WTC11 (cell line): ENCODE measurements at regions not wholly inside any gene's neighbourhood (a gene's known extent, or its start where the extent isn't known, plus 50 kb on each side); places are given as distances from the start of the nearest gene placed in this dataset.

Experiments used
- ATAC-seq: fragments of 200-7000 bp; cut with Tn5 transposase; 2 replicates; pipeline ENCODE4 v1.10.0; 2021; ENCODE audit warnings: mild to moderate bottlenecking, moderate library complexity
- CTCF ChIA-PET: fragments of 300-600 bp; sonication (Branson Sonifier 250); formaldehyde crosslinking; loops from one replicate; lab custom pipeline; 2021; ENCODE audit warnings: antibody characterized with exemption; lab: Charles Lee
- POLR2A ChIA-PET: fragments of 350-600 bp; sonication (Branson Sonifier 250); formaldehyde crosslinking; loops from one replicate; lab custom pipeline; 2021; ENCODE audit warnings: antibody characterized with exemption; lab: Charles Lee
- DNase-seq: peaks from one replicate; pipeline ENCODE4 v3.0.0; 2021; ENCODE audit warnings: low spot score
- H3K27ac Mint-ChIP-seq: 2 replicates; pipeline ENCODE4 v1.8.0; 2021; ENCODE audit warnings: mixed read lengths
- H3K27me3 Mint-ChIP-seq: 2 replicates; pipeline ENCODE4 v1.8.0; 2021; ENCODE audit warnings: low read depth, mild to moderate bottlenecking, moderate library complexity, mixed read lengths
- H3K36me3 Mint-ChIP-seq: 2 replicates; pipeline ENCODE4 v1.8.0; 2021; ENCODE audit warnings: mixed read lengths
- H3K4me1 Mint-ChIP-seq: 2 replicates; pipeline ENCODE4 v1.8.0; 2022; ENCODE audit warnings: mixed read lengths
- H3K4me3 Mint-ChIP-seq: 2 replicates; pipeline ENCODE4 v1.8.0; 2021; ENCODE audit warnings: mild to moderate bottlenecking, moderate library complexity, mixed read lengths
- H3K9me3 Mint-ChIP-seq: 2 replicates; pipeline ENCODE4 v1.8.0; 2021; ENCODE audit warnings: mixed read lengths
- AR ChIP-seq: fragments of 250-450 bp; sonication (Bioruptor Pico); IDR thresholded peaks from 2 replicates; pipeline ENCODE4 v1.9.0; 2021; ENCODE audit warnings: mild to moderate bottlenecking
- CBFB ChIP-seq: sonication (generic); formaldehyde crosslinking; IDR thresholded peaks from 2 replicates; pipeline ENCODE4 v1.8.1; 2022; ENCODE audit warnings: mild to moderate bottlenecking, low read depth, missing genetic modification reagents
- CREB1 ChIP-seq: sonication (generic); formaldehyde crosslinking; IDR thresholded peaks from 2 replicates; pipeline ENCODE4 v1.8.0; 2023; ENCODE audit warnings: mild to moderate bottlenecking, missing genetic modification reagents
- FOXP4 ChIP-seq: sonication (generic); formaldehyde crosslinking; IDR thresholded peaks from 2 replicates; pipeline ENCODE4 v1.8.0; 2022; ENCODE audit warnings: mild to moderate bottlenecking, missing genetic modification reagents
- GABPB1 ChIP-seq: sonication (generic); formaldehyde crosslinking; IDR thresholded peaks from 2 replicates; pipeline ENCODE4 v1.8.1; 2023; ENCODE audit warnings: mild to moderate bottlenecking, missing genetic modification reagents
- GTF2I ChIP-seq: fragments of 250-450 bp; sonication (Bioruptor Pico); conservative IDR thresholded peaks from 2 replicates; pipeline ENCODE4 v1.4.0; 2021; ENCODE audit warnings: mild to moderate bottlenecking
- HMGA2 ChIP-seq: fragments of 250-450 bp; sonication (Bioruptor Pico); IDR thresholded peaks from 2 replicates; pipeline ENCODE4 v1.4.0; 2021; ENCODE audit warnings: mild to moderate bottlenecking, moderate library complexity
- IRF1 ChIP-seq: sonication (generic); formaldehyde crosslinking; IDR thresholded peaks from 2 replicates; pipeline ENCODE4 v1.8.0; 2023; ENCODE audit warnings: missing genetic modification reagents
- IRF2 ChIP-seq: sonication (generic); formaldehyde crosslinking; IDR thresholded peaks from 2 replicates; pipeline ENCODE4 v1.8.0; 2022; ENCODE audit warnings: low read depth, missing genetic modification reagents, borderline replicate concordance
- JAZF1 ChIP-seq: fragments of 250-450 bp; sonication (Bioruptor Pico); IDR thresholded peaks from 2 replicates; pipeline ENCODE4 v1.9.0; 2021; ENCODE audit warnings: moderate library complexity, mild to moderate bottlenecking, inconsistent platforms
- MAX ChIP-seq: sonication (generic); formaldehyde crosslinking; IDR thresholded peaks from 2 replicates; pipeline ENCODE4 v1.8.0; 2022; ENCODE audit warnings: mild to moderate bottlenecking, missing genetic modification reagents
- MXD4 ChIP-seq: fragments of 250-450 bp; sonication (Bioruptor Pico); IDR thresholded peaks from 2 replicates; pipeline ENCODE4 v1.8.0; 2021; ENCODE audit warnings: mild to moderate bottlenecking, moderate library complexity, borderline replicate concordance
- NFATC4 ChIP-seq: fragments of 250-450 bp; sonication (Bioruptor Pico); IDR thresholded peaks from 2 replicates; pipeline ENCODE4 v1.9.0; 2021; ENCODE audit warnings: mild to moderate bottlenecking
- TCF7 ChIP-seq: sonication (generic); formaldehyde crosslinking; IDR thresholded peaks from 2 replicates; pipeline ENCODE4 v1.8.0; 2022; ENCODE audit warnings: mild to moderate bottlenecking, low read depth, missing genetic modification reagents, moderate library complexity
- ZMAT4 ChIP-seq: fragments of 250-450 bp; sonication (Bioruptor Pico); IDR thresholded peaks from 2 replicates; pipeline ENCODE4 v1.9.0; 2021; ENCODE audit warnings: mild to moderate bottlenecking
- ZNF416 ChIP-seq: fragments of 250-450 bp; sonication (Bioruptor Pico); IDR thresholded peaks from 2 replicates; pipeline ENCODE4 v1.9.0; 2021; ENCODE audit warnings: mild to moderate bottlenecking, inconsistent platforms
- TF ChIP-seq, protein P1 (sequence below): fragments of 250-450 bp; sonication (Bioruptor Pico); IDR thresholded peaks from 2 replicates; pipeline ENCODE4 v2.1.2; 2022; ENCODE audit warnings: mild to moderate bottlenecking, moderate library complexity
- TF ChIP-seq, protein P2 (sequence below): sonication (generic); formaldehyde crosslinking; IDR thresholded peaks from 2 replicates; pipeline ENCODE4 v1.8.0; 2023; ENCODE audit warnings: missing genetic modification reagents, mild to moderate bottlenecking, borderline replicate concordance

GRCh38 chr2:222361787-222362186 lies 62.6 kb upstream of the SGPP2 start:
- H3K4me3 Mint-ChIP-seq: no peak overlapping the region
- H3K27ac Mint-ChIP-seq: no peak overlapping the region
- TF ChIP-seq AR (CRISPR knock-in tag): no peak
- no peak for TF ChIP-seq FOXP4 (CRISPR knock-in tag)
- TF ChIP-seq IRF1 (CRISPR knock-in tag): no peak
- no peak for TF ChIP-seq CBFB (CRISPR knock-in tag)
- TF ChIP-seq NFATC4 (CRISPR knock-in tag): no peak
- CTCF ChIA-PET: no interaction called here
- ATAC-seq: no peak
- peaks cover 10% of the 10 kb centered on the region; the same call in 1 of the 2 replicates for H3K27me3 Mint-ChIP-seq
- no peaks in the 10 kb centered on the region for H3K4me1 Mint-ChIP-seq
- POLR2A ChIA-PET: no interaction called here
- no peaks in the 10 kb centered on the region for H3K9me3 Mint-ChIP-seq
- H3K36me3 Mint-ChIP-seq: no peaks in the 10 kb centered on the region
- DNase-seq: no peak

GRCh38 chr2:222362336-222362735 lies 62.0 kb upstream of the SGPP2 start:
- no peaks in the 10 kb centered on the region for H3K4me1 Mint-ChIP-seq
- H3K27me3 Mint-ChIP-seq: peaks cover 14% of the 10 kb centered on the region
- TF ChIP-seq TCF7 (CRISPR knock-in tag) (no peak), ZNF416 (CRISPR knock-in tag) (no peak), ZMAT4 (CRISPR knock-in tag) (no peak), GTF2I (CRISPR knock-in tag) (no peak), HMGA2 (CRISPR knock-in tag) (no peak), GABPB1 (CRISPR knock-in tag) (no peak), CREB1 (no peak), NFATC4 (CRISPR knock-in tag) (no peak), MXD4 (CRISPR knock-in tag) (no peak), JAZF1 (CRISPR knock-in tag) (no peak), IRF2 (CRISPR knock-in tag) (no peak), MAX (CRISPR knock-in tag) (no peak)
- TF ChIP-seq, protein P1, sequence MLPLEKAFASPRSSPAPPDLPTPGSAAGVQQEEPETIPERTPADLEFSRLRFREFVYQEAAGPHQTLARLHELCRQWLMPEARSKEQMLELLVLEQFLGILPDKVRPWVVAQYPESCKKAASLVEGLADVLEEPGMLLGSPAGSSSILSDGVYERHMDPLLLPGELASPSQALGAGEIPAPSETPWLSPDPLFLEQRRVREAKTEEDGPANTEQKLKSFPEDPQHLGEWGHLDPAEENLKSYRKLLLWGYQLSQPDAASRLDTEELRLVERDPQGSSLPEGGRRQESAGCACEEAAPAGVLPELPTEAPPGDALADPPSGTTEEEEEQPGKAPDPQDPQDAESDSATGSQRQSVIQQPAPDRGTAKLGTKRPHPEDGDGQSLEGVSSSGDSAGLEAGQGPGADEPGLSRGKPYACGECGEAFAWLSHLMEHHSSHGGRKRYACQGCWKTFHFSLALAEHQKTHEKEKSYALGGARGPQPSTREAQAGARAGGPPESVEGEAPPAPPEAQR: no peak
- TF ChIP-seq, protein P2, sequence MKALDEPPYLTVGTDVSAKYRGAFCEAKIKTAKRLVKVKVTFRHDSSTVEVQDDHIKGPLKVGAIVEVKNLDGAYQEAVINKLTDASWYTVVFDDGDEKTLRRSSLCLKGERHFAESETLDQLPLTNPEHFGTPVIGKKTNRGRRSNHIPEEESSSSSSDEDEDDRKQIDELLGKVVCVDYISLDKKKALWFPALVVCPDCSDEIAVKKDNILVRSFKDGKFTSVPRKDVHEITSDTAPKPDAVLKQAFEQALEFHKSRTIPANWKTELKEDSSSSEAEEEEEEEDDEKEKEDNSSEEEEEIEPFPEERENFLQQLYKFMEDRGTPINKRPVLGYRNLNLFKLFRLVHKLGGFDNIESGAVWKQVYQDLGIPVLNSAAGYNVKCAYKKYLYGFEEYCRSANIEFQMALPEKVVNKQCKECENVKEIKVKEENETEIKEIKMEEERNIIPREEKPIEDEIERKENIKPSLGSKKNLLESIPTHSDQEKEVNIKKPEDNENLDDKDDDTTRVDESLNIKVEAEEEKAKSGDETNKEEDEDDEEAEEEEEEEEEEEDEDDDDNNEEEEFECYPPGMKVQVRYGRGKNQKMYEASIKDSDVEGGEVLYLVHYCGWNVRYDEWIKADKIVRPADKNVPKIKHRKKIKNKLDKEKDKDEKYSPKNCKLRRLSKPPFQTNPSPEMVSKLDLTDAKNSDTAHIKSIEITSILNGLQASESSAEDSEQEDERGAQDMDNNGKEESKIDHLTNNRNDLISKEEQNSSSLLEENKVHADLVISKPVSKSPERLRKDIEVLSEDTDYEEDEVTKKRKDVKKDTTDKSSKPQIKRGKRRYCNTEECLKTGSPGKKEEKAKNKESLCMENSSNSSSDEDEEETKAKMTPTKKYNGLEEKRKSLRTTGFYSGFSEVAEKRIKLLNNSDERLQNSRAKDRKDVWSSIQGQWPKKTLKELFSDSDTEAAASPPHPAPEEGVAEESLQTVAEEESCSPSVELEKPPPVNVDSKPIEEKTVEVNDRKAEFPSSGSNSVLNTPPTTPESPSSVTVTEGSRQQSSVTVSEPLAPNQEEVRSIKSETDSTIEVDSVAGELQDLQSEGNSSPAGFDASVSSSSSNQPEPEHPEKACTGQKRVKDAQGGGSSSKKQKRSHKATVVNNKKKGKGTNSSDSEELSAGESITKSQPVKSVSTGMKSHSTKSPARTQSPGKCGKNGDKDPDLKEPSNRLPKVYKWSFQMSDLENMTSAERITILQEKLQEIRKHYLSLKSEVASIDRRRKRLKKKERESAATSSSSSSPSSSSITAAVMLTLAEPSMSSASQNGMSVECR (CRISPR knock-in tag): no peak
- no peaks in the 10 kb centered on the region for H3K36me3 Mint-ChIP-seq
- H3K9me3 Mint-ChIP-seq: peaks cover 4% of the 10 kb centered on the region; the same call in 1 of the 2 replicates
- ATAC-seq: no peak
- no peak overlapping the region for H3K27ac Mint-ChIP-seq
- CTCF ChIA-PET: no interaction called here
- POLR2A ChIA-PET: no interaction called here
- no peak overlapping the region for H3K4me3 Mint-ChIP-seq
- DNase-seq: no peak
